WI38 (cell line): ENCODE measurements at regions not wholly inside any gene's neighbourhood (a gene's known extent, or its start where the extent isn't known, plus 50 kb on each side); places are given as distances from the start of the nearest gene placed in this dataset.

Experiments
- H3K4me3 ChIP-seq: 2 replicates; pipeline ENCODE4 v1.5.1; 2011; ENCODE audit warnings: low read depth, mild to moderate bottlenecking, control low read depth, low read length
- CTCF ChIP-seq: IDR thresholded peaks from 2 replicates; pipeline ENCODE4 v1.5.1; 2012; ENCODE audit warnings: low read depth, mild to moderate bottlenecking, control low read depth, low read length

DNA sequence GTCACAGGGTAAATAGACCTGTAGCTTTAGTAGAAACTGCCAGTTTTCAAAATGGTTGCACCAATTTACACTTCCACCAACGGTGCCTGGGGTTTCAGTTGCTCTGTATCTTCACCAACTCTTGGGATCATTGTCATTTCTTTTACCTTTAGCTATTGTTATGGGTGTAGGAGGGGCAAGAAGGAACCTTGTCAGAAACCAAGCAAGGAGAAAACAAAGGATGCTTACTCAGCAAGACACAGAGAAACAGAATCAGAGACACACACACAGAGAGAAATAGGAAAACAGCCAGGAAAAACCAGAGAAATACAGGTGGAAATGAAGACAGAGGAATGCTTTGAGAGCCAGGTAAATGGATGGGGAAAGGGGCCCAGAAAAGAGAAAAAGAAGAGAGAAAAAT, 367.6 kb downstream of the MIAT start:
- no peak for TF ChIP-seq CTCF
- no peak overlapping the region for H3K4me3 ChIP-seq

GRCh38 chr22:27028093-27028492, 370.7 kb downstream of the MIAT start:
- no peak for TF ChIP-seq CTCF
- no peak overlapping the region for H3K4me3 ChIP-seq

DNA sequence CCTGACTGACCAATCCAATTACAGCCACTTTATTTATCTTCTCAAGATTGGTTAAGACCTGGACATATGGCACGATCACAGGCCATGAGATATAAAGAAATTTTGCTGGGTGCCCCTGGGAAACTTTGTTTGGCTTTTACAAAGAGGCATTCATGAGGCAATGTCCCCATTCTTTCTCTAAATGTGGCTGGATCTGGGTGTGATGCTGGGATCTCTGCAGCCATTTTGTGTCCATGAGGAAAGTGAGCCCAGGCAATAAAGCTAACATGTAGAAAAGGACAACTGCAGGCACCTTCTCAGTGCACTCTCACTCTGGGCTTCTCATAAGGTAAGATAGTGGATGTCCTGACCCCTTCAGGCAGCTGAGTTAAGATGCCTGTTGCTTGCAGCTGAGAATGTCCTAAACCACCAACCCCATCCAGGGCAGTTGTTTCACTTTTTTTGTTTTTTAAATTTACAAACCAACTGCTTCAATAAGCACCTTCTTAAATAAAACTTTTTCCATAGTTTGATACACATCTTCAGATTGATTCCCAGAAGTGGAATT, 372.3 kb downstream of the MIAT start:
- no peak overlapping the region for H3K4me3 ChIP-seq
- TF ChIP-seq CTCF, result no peak

DNA sequence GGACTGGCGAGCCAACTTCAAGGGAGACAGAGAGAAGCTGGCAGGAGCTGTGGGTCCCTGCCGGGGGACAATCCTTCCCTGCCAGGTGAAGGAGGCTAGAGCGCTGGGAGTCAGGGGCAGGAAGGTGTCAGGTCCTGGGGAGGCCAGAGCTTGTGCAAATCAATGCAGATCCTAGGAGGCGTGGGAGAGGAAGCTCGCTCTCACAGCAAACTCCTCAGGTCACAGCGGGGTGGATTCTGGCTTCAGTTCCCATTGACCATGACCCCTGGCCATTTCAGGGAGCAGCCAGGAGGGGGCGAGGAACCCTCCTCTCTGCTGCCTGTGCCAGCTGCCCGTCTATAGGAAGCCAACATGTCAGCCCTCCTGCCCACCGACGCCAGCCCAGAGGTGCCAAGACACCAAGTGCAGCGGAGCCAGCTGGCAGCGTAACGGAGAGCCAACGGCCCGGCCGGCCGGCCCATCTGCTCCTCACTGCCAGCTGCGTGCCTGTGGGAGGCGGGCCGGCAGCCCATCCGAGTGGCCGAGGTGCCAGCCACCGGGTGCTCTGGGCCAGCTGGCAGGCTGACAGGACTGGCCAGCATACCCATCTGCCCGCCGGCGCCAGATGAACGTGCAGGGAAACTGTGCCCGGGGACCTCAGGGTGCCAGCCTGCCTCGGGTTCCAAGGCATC, 374.8 kb downstream of the MIAT start:
- no peak overlapping the region for H3K4me3 ChIP-seq
- TF ChIP-seq CTCF, result no peak

- TF ChIP-seq CTCF, result no peak
- no peak overlapping the region for H3K4me3 ChIP-seq
These were observed 384.4 kb downstream of the MIAT start for GRCh38 chr22:27041745-27042310.

DNA sequence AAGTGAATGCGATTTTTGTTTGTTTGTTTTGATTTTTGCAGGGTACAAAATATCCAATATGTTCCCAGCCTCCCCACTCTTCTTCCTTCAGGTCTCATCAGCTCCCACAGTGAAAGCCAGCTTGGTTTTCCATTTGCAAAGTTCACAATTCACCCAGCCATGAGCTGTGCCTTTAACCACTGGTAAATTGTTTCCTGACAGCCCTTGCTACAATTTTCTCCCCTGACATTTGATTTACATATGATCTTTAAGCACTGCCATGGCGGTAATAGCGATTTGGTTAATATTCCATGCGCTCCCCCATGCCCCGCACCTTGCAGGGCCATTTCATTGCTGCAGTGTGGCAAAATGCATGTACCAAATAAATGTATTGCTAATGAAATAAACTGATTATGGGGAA, 385.9 kb downstream of the MIAT start:
- no peak for TF ChIP-seq CTCF
- no peak overlapping the region for H3K4me3 ChIP-seq

DNA sequence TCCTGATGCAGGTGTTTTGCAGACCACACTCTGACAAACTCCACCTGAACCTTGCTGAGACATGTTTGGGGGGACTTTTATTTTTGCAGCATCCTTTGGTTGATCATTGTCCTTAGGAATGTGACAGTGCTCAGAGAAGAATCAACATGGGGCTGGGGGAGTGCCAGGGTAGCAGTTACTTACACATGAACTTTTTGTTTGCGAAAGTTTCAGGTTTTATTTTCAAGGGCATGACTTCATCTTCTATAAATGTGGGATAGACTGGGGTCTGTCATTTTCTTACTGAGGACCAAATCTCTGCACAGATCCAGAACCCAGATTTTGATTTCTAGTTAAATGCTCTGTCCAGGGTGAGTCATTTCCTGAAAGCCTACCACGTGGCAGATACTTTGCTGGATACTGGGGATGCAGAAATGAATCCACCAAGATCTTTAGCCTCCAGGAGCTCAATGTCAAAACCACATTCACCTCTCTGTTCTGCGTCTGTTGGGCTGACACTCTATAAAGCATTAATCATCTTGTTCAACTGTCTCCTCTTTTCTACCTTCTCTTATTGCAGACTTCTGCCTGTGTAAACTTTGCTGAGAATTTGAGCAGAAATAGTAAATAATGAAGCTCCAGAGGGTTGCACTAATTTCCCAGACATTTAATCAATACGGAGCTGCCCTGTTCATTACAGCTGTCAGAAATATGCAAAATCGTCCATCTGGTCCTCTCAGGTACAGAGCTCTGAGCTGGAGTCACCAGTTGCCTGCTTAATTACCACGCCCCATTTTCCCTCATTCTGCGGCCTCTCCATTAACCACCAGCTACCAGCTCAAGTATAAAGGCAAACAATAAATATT, 387.9 kb downstream of the MIAT start:
- no peak overlapping the region for H3K4me3 ChIP-seq
- no peak for TF ChIP-seq CTCF
